NCI-H1694 treated with DMSO at 0.1 percent for 48 hours (cell line): ENCODE measurements at regions not wholly inside any gene's neighbourhood (a gene's known extent, or its start where the extent isn't known, plus 50 kb on each side); places are given as distances from the start of the nearest gene placed in this dataset.

Source experiments
- DNase-seq: peaks from one replicate; lab custom pipeline; 2025; lab: John Stamatoyannopoulos, UW

- peak; percentile 85 for DNase-seq
Measured at GRCh38 chr10:83165265-83165664, 974.0 kb upstream of the GHITM start.

GRCh38 chr10:83166344-83166743, 973.0 kb upstream of the GHITM start:
- DNase-seq, result peak; percentile 54

GRCh38 chr10:83167081-83167480, 972.2 kb upstream of the GHITM start:
- DNase-seq, result no peak

GRCh38 chr10:83176901-83177300, 962.4 kb upstream of the GHITM start:
- DNase-seq, result no peak

- no peak for DNase-seq
Measured at GRCh38 chr10:83178526-83178925, 960.8 kb upstream of the GHITM start.

GRCh38 chr10:83179371-83179770, 959.9 kb upstream of the GHITM start:
- no peak for DNase-seq

- DNase-seq, result no peak
Measured at GRCh38 chr10:83182076-83182475, 957.2 kb upstream of the GHITM start.

- DNase-seq, result no peak
Measured at GRCh38 chr10:83184641-83185040, 954.7 kb upstream of the GHITM start.

- no peak for DNase-seq
Measured at GRCh38 chr10:83190614-83191013, 948.7 kb upstream of the GHITM start.

- DNase-seq, result no peak
Measured at GRCh38 chr10:83193026-83193425, 946.3 kb upstream of the GHITM start.

GRCh38 chr10:83195021-83195420, 944.3 kb upstream of the GHITM start:
- DNase-seq, result no peak

GRCh38 chr10:83199374-83199773, 939.9 kb upstream of the GHITM start:
- no peak for DNase-seq

- DNase-seq, result no peak
Measured at GRCh38 chr10:83205861-83206260, 933.4 kb upstream of the GHITM start.

GRCh38 chr10:83212632-83213334, 926.5 kb upstream of the GHITM start:
- no peak for DNase-seq

- DNase-seq, result no peak
Measured at GRCh38 chr10:83214136-83214535, 925.2 kb upstream of the GHITM start.

GRCh38 chr10:83218205-83218604, 921.1 kb upstream of the GHITM start:
- no peak for DNase-seq

GRCh38 chr10:83222300-83222699, 917.0 kb upstream of the GHITM start:
- no peak for DNase-seq

GRCh38 chr10:83222832-83223742, 916.2 kb upstream of the GHITM start:
- DNase-seq, result no peak

GRCh38 chr10:83225781-83226180, 913.5 kb upstream of the GHITM start:
- no peak for DNase-seq

- no peak for DNase-seq
Measured at GRCh38 chr10:83229991-83230390, 909.3 kb upstream of the GHITM start.

GRCh38 chr10:83233691-83234090, 905.6 kb upstream of the GHITM start:
- DNase-seq, result no peak

- DNase-seq, result no peak
Measured at GRCh38 chr10:83248106-83248631, 891.1 kb upstream of the GHITM start.

- DNase-seq, result no peak
Measured at GRCh38 chr10:83250396-83250795, 888.9 kb upstream of the GHITM start.
